Common myeloid progenitor, CD34-positive (primary cell): ENCODE measurements at regions not wholly inside any gene's neighbourhood (a gene's known extent, or its start where the extent isn't known, plus 50 kb on each side); places are given as distances from the start of the nearest gene placed in this dataset.
A peak's percentile ranks its signal among the peaks of the same experiment; 100 is the strongest.

ENCODE experiments used
- CTCF ChIA-PET: fragments of 350-600 bp; sonication (Branson Sonifier 250); formaldehyde crosslinking; loops from one replicate; lab custom pipeline; 2021; ENCODE audit warnings: antibody characterized with exemption; lab: Charles Lee
- POLR2A ChIA-PET: fragments of 350-600 bp; sonication (Branson Sonifier 250); formaldehyde crosslinking; loops from one replicate; lab custom pipeline; 2021; ENCODE audit warnings: antibody characterized with exemption; lab: Charles Lee
- DNase-seq, 3 donors: peaks; one replicate each; pipeline versions ENCODE4 v3.0.0 to v3.0.0-alpha.2; 2013
- H3K27ac ChIP-seq, 2 experiments: 1 replicate in 1 of 2; 2 replicates in 1 of 2; pipeline ENCODE4 v1.7.0; 2013; ENCODE audit warnings: inconsistent platforms in 2 of 2, low read length in 2 of 2, mild to moderate bottlenecking in 2 of 2, low read depth in 1 of 2, moderate library complexity in 1 of 2; ENCODE audit not compliant: severe bottlenecking in 2 of 2, insufficient read depth in 1 of 2, poor library complexity in 1 of 2
- H3K27me3 ChIP-seq, 5 experiments: replicated peaks in 2 of 5; 1 replicate in 3 of 5; 2 replicates in 2 of 5; pipeline versions ENCODE4 v1.6.1 to v1.7.0; 2013; ENCODE audit warnings: low read length in 4 of 5, mild to moderate bottlenecking in 2 of 5, moderate library complexity in 2 of 5, inconsistent platforms in 1 of 5; ENCODE audit not compliant: insufficient read depth in 5 of 5, control insufficient read depth in 4 of 5
- H3K36me3 ChIP-seq, 4 experiments: 1 replicate in 2 of 4; 2 replicates in 2 of 4; pipeline versions ENCODE4 v1.6.1 to v1.7.0; 2013; ENCODE audit warnings: low read length in 3 of 4, control low read depth in 1 of 4, mild to moderate bottlenecking in 1 of 4; ENCODE audit not compliant: control insufficient read depth in 4 of 4, insufficient read depth in 4 of 4
- H3K4me1 ChIP-seq, 4 experiments: 1 replicate in 3 of 4; 2 replicates in 1 of 4; pipeline versions ENCODE4 v1.6.1 to v1.7.1; 2013; ENCODE audit warnings: low read length in 3 of 4, mild to moderate bottlenecking in 3 of 4, control low read depth in 1 of 4, inconsistent platforms in 1 of 4, moderate library complexity in 1 of 4; ENCODE audit not compliant: control insufficient read depth in 4 of 4, insufficient read depth in 4 of 4; ENCODE audit errors: control extremely low read depth in 1 of 4
- H3K4me3 ChIP-seq, 7 experiments: 1 replicate in 4 of 7; 2 replicates in 3 of 7; pipeline versions ENCODE4 v1.5.1 to v1.7.0; 2013; ENCODE audit warnings: mild to moderate bottlenecking in 7 of 7, low read length in 6 of 7, moderate library complexity in 6 of 7, inconsistent platforms in 2 of 7, low read depth in 2 of 7, control low read depth in 1 of 7; ENCODE audit not compliant: insufficient read depth in 4 of 7, control insufficient read depth in 1 of 7; ENCODE audit errors: extremely low read depth in 1 of 7
- H3K9me3 ChIP-seq, 5 experiments: 1 replicate in 4 of 5; 2 replicates in 1 of 5; pipeline versions ENCODE4 v1.6.1 to v1.7.1; 2013; ENCODE audit warnings: low read length in 4 of 5, mild to moderate bottlenecking in 2 of 5, inconsistent platforms in 1 of 5, low read depth in 1 of 5, moderate library complexity in 1 of 5; ENCODE audit not compliant: control insufficient read depth in 4 of 5, insufficient read depth in 2 of 5; ENCODE audit errors: control extremely low read depth in 1 of 5
- WGBS: methylation state at CpG from one replicate; pipeline ENCODE4 v1.1.5; 2013; ENCODE audit not compliant: insufficient coverage; 5-methylcytosine and 5-hydroxymethylcytosine counted together

DNA sequence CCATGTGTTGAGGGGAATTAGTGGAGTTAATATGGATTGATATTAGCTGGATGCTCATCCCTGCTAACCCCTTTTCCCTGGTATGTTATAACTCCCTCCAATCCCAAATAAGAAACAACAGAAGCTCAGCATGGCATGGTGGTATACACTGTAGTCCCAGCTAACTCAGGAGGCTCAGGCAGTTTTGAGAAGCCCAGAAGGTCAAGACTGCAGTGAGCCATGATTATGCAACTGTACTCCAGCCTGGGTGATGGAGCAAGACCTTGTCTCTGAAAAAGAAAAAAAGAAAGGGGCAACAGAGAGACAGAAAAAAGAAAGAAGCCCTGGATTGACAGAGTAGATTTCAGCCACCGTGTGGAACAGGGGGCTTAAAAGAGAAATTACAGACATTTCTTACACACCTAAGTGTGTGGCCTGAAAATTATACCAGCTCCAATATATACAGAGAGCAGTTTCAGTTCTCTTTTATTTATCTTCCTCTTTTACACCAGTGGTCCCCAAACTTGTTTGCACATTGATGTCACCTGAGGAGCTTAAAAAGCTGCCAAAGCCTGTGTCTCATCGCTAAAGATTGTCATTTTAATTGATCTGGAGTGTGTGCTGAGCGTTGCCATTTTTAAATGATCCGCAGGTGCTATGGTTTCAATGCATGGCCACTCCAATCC, 203.6 kb downstream of the UBE2E3 start:
- ChIA-PET POLR2A (no interaction called here), CTCF (interaction anchor here (1.6 kb wide), 1 partner anchor 79 kb away, joined by 5 read pairs; no protein-coding TSS in a partner anchor)
- H3K27me3 ChIP-seq: no peaks in the 10 kb centered on the region
- no peak overlapping the region for H3K27ac ChIP-seq
- H3K36me3 ChIP-seq: no peaks in the 10 kb centered on the region
- no peak overlapping the region for H3K4me3 ChIP-seq
- DNase-seq: peak in 2 of 3 donors; percentile 21 to 35
- H3K9me3 ChIP-seq: no peaks in the 10 kb centered on the region
- WGBS: 83% methylated on average over 3 of the region's 4 CpGs
- peaks cover 0 to 6% (median 0%) of the 10 kb centered on the region in 4 experiments for H3K4me1 ChIP-seq

DNA sequence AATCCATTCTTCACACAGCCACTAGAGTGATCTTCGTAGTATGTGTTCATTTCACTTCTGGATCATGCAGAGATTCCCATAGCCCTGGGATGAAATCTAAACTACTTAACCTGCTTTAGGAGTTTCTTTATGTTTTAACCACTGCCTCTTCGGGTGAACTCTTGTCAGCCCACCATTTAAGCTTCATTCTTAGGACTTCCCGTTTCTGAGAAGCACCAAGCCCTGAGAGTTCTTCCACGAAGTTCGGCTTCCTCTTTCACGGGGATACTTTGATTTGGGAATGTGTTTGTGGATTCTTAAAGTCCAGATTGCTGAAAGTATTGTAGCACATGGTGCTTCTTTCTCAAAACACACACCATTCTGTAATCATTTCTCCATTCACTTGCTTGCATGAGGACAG, 205.0 kb downstream of the UBE2E3 start:
- POLR2A ChIA-PET: interaction anchor here (0.5 kb wide), 1 partner anchor 9 kb away, joined by 3 read pairs; no protein-coding TSS in a partner anchor

DNA sequence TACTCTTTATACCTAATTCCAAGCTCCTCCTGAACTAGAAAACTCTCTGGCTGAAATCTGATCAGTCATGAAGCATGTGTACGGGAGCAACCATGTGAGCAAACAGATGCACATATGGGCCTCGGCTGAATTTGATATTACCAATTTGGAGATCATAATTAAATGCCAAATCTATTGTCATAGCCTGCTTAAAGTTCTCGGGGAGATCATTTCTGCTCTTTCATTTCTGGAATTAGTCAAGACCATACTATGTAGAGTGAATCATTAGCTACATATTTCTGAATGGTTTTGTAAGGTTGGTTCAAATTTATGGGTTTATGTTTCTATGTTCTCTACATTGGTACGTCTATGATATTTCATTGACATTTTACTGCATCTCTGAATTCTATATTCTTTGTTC, 205.5 kb downstream of the UBE2E3 start:
- WGBS: 100% methylated on average over 1 of the region's 4 CpGs
- no peak for DNase-seq
- H3K27me3 ChIP-seq: no peaks in the 10 kb centered on the region
- no peaks in the 10 kb centered on the region for H3K9me3 ChIP-seq
- H3K27ac ChIP-seq: no peak overlapping the region
- H3K4me3 ChIP-seq: no peak overlapping the region
- POLR2A ChIA-PET: interaction anchor here (0.5 kb wide), 1 partner anchor 10 kb away, joined by 3 read pairs; no protein-coding TSS in a partner anchor
- H3K36me3 ChIP-seq: no peaks in the 10 kb centered on the region
- H3K4me1 ChIP-seq: peaks cover 0 to 11% (median under 1%) of the 10 kb centered on the region in 4 experiments
- CTCF ChIA-PET: interaction anchor here (1.2 to 1.4 kb wide), 2 partner anchors 48 to 269 kb away, joined by 3 read pairs; no protein-coding TSS in a partner anchor

More for the DNA sequence above, 205.0 kb downstream of the UBE2E3 start:
- CTCF ChIA-PET: interaction anchor here (1.2 to 1.4 kb wide), 2 partner anchors 49 to 270 kb away, joined by 3 read pairs; no protein-coding TSS in a partner anchor
- Histone ChIP-seq H3K4me1 (peaks cover 0 to 6% (median 0%) of the 10 kb centered on the region in 4 experiments), H3K4me3 (no peak overlapping the region), H3K9me3 (no peaks in the 10 kb centered on the region), H3K27ac (no peak overlapping the region), H3K27me3 (no peaks in the 10 kb centered on the region), H3K36me3 (no peaks in the 10 kb centered on the region)
- 83% methylated on average over 2 of the region's 6 CpGs for WGBS
- DNase-seq: peak in 1 of 3 donors; percentile 32

DNA sequence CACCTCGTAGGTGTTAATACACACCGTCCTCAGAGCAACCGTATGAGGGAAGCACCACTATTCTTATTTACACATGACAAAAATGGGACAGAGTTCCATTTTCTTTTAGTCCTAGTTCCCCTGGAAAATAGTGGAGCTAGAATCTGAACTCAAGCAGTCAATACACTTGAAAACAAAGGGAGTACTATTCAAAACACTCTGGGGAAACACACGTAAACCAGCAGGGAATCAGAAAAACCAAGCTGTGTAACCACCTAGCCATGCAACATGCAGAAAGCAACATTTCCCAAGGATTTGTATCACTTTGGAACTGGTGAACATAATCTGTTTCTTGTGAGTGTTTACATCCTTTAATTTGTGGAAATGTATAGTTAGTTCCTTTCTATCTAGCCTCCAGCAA, 208.2 kb downstream of the UBE2E3 start:
- peaks cover 0 to 13% (median under 1%) of the 10 kb centered on the region in 4 experiments for H3K4me1 ChIP-seq
- POLR2A ChIA-PET: no interaction called here
- H3K27ac ChIP-seq: no peak overlapping the region
- no peaks in the 10 kb centered on the region for H3K36me3 ChIP-seq
- no peak for DNase-seq
- WGBS: 98% methylated on average over 4 of the region's 4 CpGs
- CTCF ChIA-PET: no interaction called here
- no peaks in the 10 kb centered on the region for H3K27me3 ChIP-seq
- no peak overlapping the region for H3K4me3 ChIP-seq
- peaks cover 0 to under 1% (median 0%) of the 10 kb centered on the region in 5 experiments for H3K9me3 ChIP-seq

DNA sequence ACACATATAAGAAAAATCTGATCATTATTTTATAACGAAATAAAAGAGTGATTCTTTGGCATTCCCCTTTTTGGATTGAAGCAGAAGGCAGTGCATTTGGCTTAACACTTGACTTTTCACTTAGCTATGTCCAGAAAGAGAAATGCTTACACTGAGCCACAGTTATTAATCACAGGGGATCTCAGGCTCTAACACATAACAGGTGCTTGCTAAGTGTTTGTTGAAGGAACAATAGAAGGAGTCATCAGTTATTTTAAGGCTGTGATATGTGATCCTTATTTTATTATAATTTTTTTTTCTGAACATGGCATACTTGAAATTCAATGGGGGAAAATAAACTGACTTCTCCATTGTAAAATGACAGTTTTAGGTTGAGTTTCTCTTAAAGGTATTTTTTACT, 209.5 kb downstream of the UBE2E3 start:
- no CpG with 5 or more reads among the region's 1 CpG for WGBS
- H3K36me3 ChIP-seq: no peaks in the 10 kb centered on the region
- H3K27me3 ChIP-seq: no peaks in the 10 kb centered on the region
- peaks cover 0 to 10% (median under 1%) of the 10 kb centered on the region in 4 experiments for H3K4me1 ChIP-seq
- no peak for DNase-seq
- H3K4me3 ChIP-seq: no peak overlapping the region
- CTCF ChIA-PET: interaction anchor here (1.1 kb wide), 1 partner anchor 38 kb away, joined by 4 read pairs; no protein-coding TSS in a partner anchor
- POLR2A ChIA-PET: no interaction called here
- peaks cover 0 to 3% (median 0%) of the 10 kb centered on the region in 5 experiments for H3K9me3 ChIP-seq
- H3K27ac ChIP-seq: no peak overlapping the region

DNA sequence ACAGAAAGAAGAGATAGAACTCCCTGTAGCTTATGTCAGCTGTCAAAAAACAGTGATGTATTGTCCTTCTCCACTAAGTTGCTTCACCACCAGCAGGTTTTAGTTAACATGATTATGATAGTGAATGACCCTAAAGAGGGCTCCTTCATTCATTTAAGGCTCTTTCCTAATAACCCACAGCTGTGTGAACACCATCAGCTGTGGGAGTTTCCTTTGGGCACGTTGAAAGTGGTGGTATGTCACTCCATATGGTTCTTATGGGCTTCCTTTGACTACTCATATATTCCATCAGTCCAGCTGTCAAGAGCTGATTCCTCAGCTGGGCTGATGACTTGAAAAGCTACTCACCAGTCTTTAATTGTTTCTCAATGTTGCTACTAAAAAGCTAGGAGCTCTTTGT, 210.3 kb downstream of the UBE2E3 start:
- H3K27me3 ChIP-seq: no peaks in the 10 kb centered on the region
- no peaks in the 10 kb centered on the region for H3K36me3 ChIP-seq
- H3K4me1 ChIP-seq: peaks cover 0 to 7% (median under 1%) of the 10 kb centered on the region in 4 experiments
- H3K9me3 ChIP-seq: peaks cover 0 to 3% (median 0%) of the 10 kb centered on the region in 5 experiments
- H3K4me3 ChIP-seq: no peak overlapping the region
- CTCF ChIA-PET: interaction anchor here (1.1 to 1.3 kb wide), 3 partner anchors 12 to 38 kb away, joined by 3 to 4 read pairs (median 4); no protein-coding TSS in a partner anchor
- no peak overlapping the region for H3K27ac ChIP-seq
- POLR2A ChIA-PET: interaction anchor here (0.5 kb wide), 1 partner anchor 83 kb away, joined by 3 read pairs; no protein-coding TSS in a partner anchor
- no CpG with 5 or more reads among the region's 1 CpG for WGBS
- DNase-seq: peak in 1 of 3 donors; percentile 22

DNA sequence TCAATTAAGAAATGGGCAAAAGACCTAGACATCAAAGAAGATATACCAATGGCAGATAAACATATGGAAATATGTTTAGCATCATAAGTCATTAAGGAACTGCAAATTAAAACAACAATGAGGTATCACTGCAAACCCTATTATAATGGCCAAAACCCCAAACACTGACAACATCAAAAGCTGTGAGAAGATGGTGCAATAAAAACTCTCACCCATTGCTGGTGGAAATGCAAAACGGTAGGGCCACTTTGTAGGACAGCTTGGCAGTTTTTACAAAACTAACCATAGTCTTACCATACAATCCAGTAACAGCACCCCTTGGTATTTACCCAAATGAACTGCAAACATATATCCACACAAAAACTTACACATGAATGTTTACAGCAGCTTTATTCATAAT, 213.1 kb downstream of the UBE2E3 start:
- WGBS: 92% methylated on average over 1 of the region's 1 CpG
- no peak for DNase-seq
- H3K9me3 ChIP-seq: peaks cover 0 to 3% (median 0%) of the 10 kb centered on the region in 5 experiments
- no peak overlapping the region for H3K27ac ChIP-seq
- H3K4me1 ChIP-seq: peaks cover 2 to 17% (median 9%) of the 10 kb centered on the region in 4 experiments
- H3K4me3 ChIP-seq: no peak overlapping the region
- no peaks in the 10 kb centered on the region for H3K27me3 ChIP-seq
- CTCF ChIA-PET: no interaction called here
- POLR2A ChIA-PET: no interaction called here
- no peaks in the 10 kb centered on the region for H3K36me3 ChIP-seq
